AG20443 (cell line): ENCODE measurements at regions not wholly inside any gene's neighbourhood (a gene's known extent, or its start where the extent isn't known, plus 50 kb on each side); places are given as distances from the start of the nearest gene placed in this dataset.

Source experiments
- DNase-seq: peaks from one replicate; pipeline ENCODE4 v3.0.0; 2012; ENCODE audit warnings: low spot score, mixed read lengths

GRCh38 chr21:36554411-36555157 lies 74.7 kb upstream of the CLDN14 start:
- no peak for DNase-seq

GRCh38 chr21:36555199-36555800 lies 75.4 kb upstream of the CLDN14 start:
- DNase-seq, result no peak

- DNase-seq, result no peak
Observed at GRCh38 chr21:36557316-36557715, 77.4 kb upstream of the CLDN14 start.

- no peak for DNase-seq
Observed at GRCh38 chr21:36560933-36561575, 81.1 kb upstream of the CLDN14 start.

GRCh38 chr21:36563341-36563926 lies 83.5 kb upstream of the CLDN14 start:
- no peak for DNase-seq

GRCh38 chr21:36564647-36565046 lies 84.7 kb upstream of the CLDN14 start:
- no peak for DNase-seq

GRCh38 chr21:36565540-36565939 lies 85.6 kb upstream of the CLDN14 start:
- DNase-seq, result no peak

GRCh38 chr21:36566644-36567043 lies 86.7 kb upstream of the CLDN14 start:
- no peak for DNase-seq

- no peak for DNase-seq
Observed at GRCh38 chr21:36567216-36567885, 87.4 kb upstream of the CLDN14 start.

GRCh38 chr21:36569511-36569910 lies 89.6 kb upstream of the CLDN14 start:
- DNase-seq, result no peak

- no peak for DNase-seq
Observed at GRCh38 chr21:36571556-36571955, 91.6 kb upstream of the CLDN14 start.

GRCh38 chr21:36572039-36572438 lies 92.1 kb upstream of the CLDN14 start:
- no peak for DNase-seq

- DNase-seq, result no peak
Observed at GRCh38 chr21:36575306-36575705, 95.4 kb upstream of the CLDN14 start.

GRCh38 chr21:36576441-36576840 lies 96.5 kb upstream of the CLDN14 start:
- DNase-seq, result no peak

- no peak for DNase-seq
Observed at GRCh38 chr21:36579898-36580297, 100.0 kb upstream of the CLDN14 start.

- DNase-seq, result no peak
Observed at GRCh38 chr21:36582271-36582670, 102.3 kb upstream of the CLDN14 start.

- DNase-seq, result no peak
Observed at GRCh38 chr21:36583591-36583990, 103.7 kb upstream of the CLDN14 start.

- no peak for DNase-seq
Observed at GRCh38 chr21:36584980-36585940, 105.3 kb upstream of the CLDN14 start.

- no peak for DNase-seq
Observed at GRCh38 chr21:36587388-36587787, 107.5 kb upstream of the CLDN14 start.

GRCh38 chr21:36589352-36589971 lies 109.5 kb upstream of the SIM2 start:
- peak; percentile 78 for DNase-seq
